ENCODE measurements at regions not wholly inside any gene's neighbourhood (a gene's known extent, or its start where the extent isn't known, plus 50 kb on each side); places are given as distances from the start of the nearest gene placed in this dataset.

- no peak overlapping the region for H3K4me3 ChIP-seq (ENCODE audit: low read depth, low read length)
- peaks cover 87% of the 10 kb centered on the region for H3K9me3 ChIP-seq (ENCODE audit: control insufficient read depth, insufficient read depth, low read depth, low read length)
- no peak overlapping the region for H3K9ac ChIP-seq (ENCODE audit: low read length)
- no peaks in the 10 kb centered on the region for H3K36me3 ChIP-seq (ENCODE audit: control insufficient read depth, insufficient read depth, low read length)
- H3K4me1 ChIP-seq (ENCODE audit: control insufficient read depth, insufficient read depth, low read length) = no peaks in the 10 kb centered on the region
- H3K27me3 ChIP-seq (ENCODE audit: control insufficient read depth, insufficient read depth, low read length) = no peaks in the 10 kb centered on the region; the same call in 1 of the 2 replicates
- H3K27ac ChIP-seq (ENCODE audit: low read depth, low read length) = no peak overlapping the region
These were observed 2282.1 kb downstream of the TP53TG3F start for GRCh38 chr16:35741546-35741945.

GRCh38 chr16:35743101-35743692 lies 2283.8 kb downstream of the TP53TG3F start:
- peaks cover 90% of the 10 kb centered on the region for H3K9me3 ChIP-seq (ENCODE audit: control insufficient read depth, insufficient read depth, low read depth, low read length)
- H3K4me3 ChIP-seq (ENCODE audit: low read depth, low read length) = no peak overlapping the region
- H3K27ac ChIP-seq (ENCODE audit: low read depth, low read length) = no peak overlapping the region
- no peaks in the 10 kb centered on the region for H3K4me1 ChIP-seq (ENCODE audit: control insufficient read depth, insufficient read depth, low read length)
- no peaks in the 10 kb centered on the region for H3K27me3 ChIP-seq (ENCODE audit: control insufficient read depth, insufficient read depth, low read length)
- H3K36me3 ChIP-seq (ENCODE audit: control insufficient read depth, insufficient read depth, low read length) = no peaks in the 10 kb centered on the region
- H3K9ac ChIP-seq (ENCODE audit: low read length) = no peak overlapping the region

- no peaks in the 10 kb centered on the region for H3K4me1 ChIP-seq (ENCODE audit: control insufficient read depth, insufficient read depth, low read length)
- no peak overlapping the region for H3K27ac ChIP-seq (ENCODE audit: low read depth, low read length)
- no peaks in the 10 kb centered on the region for H3K36me3 ChIP-seq (ENCODE audit: control insufficient read depth, insufficient read depth, low read length)
- no peaks in the 10 kb centered on the region for H3K27me3 ChIP-seq (ENCODE audit: control insufficient read depth, insufficient read depth, low read length)
- H3K9ac ChIP-seq (ENCODE audit: low read length) = no peak overlapping the region
- H3K9me3 ChIP-seq (ENCODE audit: control insufficient read depth, insufficient read depth, low read depth, low read length) = peaks cover 91% of the 10 kb centered on the region
- H3K4me3 ChIP-seq (ENCODE audit: low read depth, low read length) = no peak overlapping the region
These were observed 2284.7 kb downstream of the TP53TG3F start for GRCh38 chr16:35744084-35744483.

- Histone ChIP-seq H3K9ac (ENCODE audit: low read length) (no peak overlapping the region), H3K9me3 (ENCODE audit: control insufficient read depth, insufficient read depth, low read depth, low read length) (peaks cover 93% of the 10 kb centered on the region), H3K4me1 (ENCODE audit: control insufficient read depth, insufficient read depth, low read length) (no peaks in the 10 kb centered on the region), H3K36me3 (ENCODE audit: control insufficient read depth, insufficient read depth, low read length) (no peaks in the 10 kb centered on the region), H3K27ac (ENCODE audit: low read depth, low read length) (no peak overlapping the region), H3K27me3 (ENCODE audit: control insufficient read depth, insufficient read depth, low read length) (no peaks in the 10 kb centered on the region), H3K4me3 (ENCODE audit: low read depth, low read length) (no peak overlapping the region)
These were observed 2285.3 kb downstream of the TP53TG3F start for GRCh38 chr16:35744726-35745125.

GRCh38 chr16:35745191-35745590 lies 2285.8 kb downstream of the TP53TG3F start:
- Histone ChIP-seq H3K9ac (ENCODE audit: low read length) (no peak overlapping the region), H3K27me3 (ENCODE audit: control insufficient read depth, insufficient read depth, low read length) (no peaks in the 10 kb centered on the region), H3K27ac (ENCODE audit: low read depth, low read length) (no peak overlapping the region), H3K9me3 (ENCODE audit: control insufficient read depth, insufficient read depth, low read depth, low read length) (peaks cover 92% of the 10 kb centered on the region), H3K36me3 (ENCODE audit: control insufficient read depth, insufficient read depth, low read length) (no peaks in the 10 kb centered on the region), H3K4me3 (ENCODE audit: low read depth, low read length) (no peak overlapping the region), H3K4me1 (ENCODE audit: control insufficient read depth, insufficient read depth, low read length) (no peaks in the 10 kb centered on the region)

- Histone ChIP-seq H3K36me3 (ENCODE audit: control insufficient read depth, insufficient read depth, low read length) (no peaks in the 10 kb centered on the region), H3K9me3 (ENCODE audit: control insufficient read depth, insufficient read depth, low read depth, low read length) (peaks cover 92% of the 10 kb centered on the region), H3K27me3 (ENCODE audit: control insufficient read depth, insufficient read depth, low read length) (no peaks in the 10 kb centered on the region)
These were observed 2286.4 kb downstream of the TP53TG3F start for GRCh38 chr16:35745821-35746248.

GRCh38 chr16:35746281-35746962 lies 2287.0 kb downstream of the TP53TG3F start:
- H3K9me3 ChIP-seq (ENCODE audit: control insufficient read depth, insufficient read depth, low read depth, low read length) = peaks cover 91% of the 10 kb centered on the region
- no peaks in the 10 kb centered on the region for H3K4me1 ChIP-seq (ENCODE audit: control insufficient read depth, insufficient read depth, low read length)
- H3K27me3 ChIP-seq (ENCODE audit: control insufficient read depth, insufficient read depth, low read length) = no peaks in the 10 kb centered on the region
- no peak overlapping the region for H3K27ac ChIP-seq (ENCODE audit: low read depth, low read length)
- H3K9ac ChIP-seq (ENCODE audit: low read length) = no peak overlapping the region
- H3K4me3 ChIP-seq (ENCODE audit: low read depth, low read length) = no peak overlapping the region
- H3K36me3 ChIP-seq (ENCODE audit: control insufficient read depth, insufficient read depth, low read length) = no peaks in the 10 kb centered on the region

More at GRCh38 chr16:35745821-35746248, 2286.4 kb downstream of the TP53TG3F start:
- H3K4me3 ChIP-seq (ENCODE audit: low read depth, low read length) = no peak overlapping the region
- H3K9ac ChIP-seq (ENCODE audit: low read length) = no peak overlapping the region
- H3K4me1 ChIP-seq (ENCODE audit: control insufficient read depth, insufficient read depth, low read length) = no peaks in the 10 kb centered on the region
- no peak overlapping the region for H3K27ac ChIP-seq (ENCODE audit: low read depth, low read length)

GRCh38 chr16:35746963-35747657 lies 2287.7 kb downstream of the TP53TG3F start:
- Histone ChIP-seq H3K9ac (ENCODE audit: low read length) (no peak overlapping the region), H3K4me1 (ENCODE audit: control insufficient read depth, insufficient read depth, low read length) (no peaks in the 10 kb centered on the region), H3K27ac (ENCODE audit: low read depth, low read length) (no peak overlapping the region), H3K27me3 (ENCODE audit: control insufficient read depth, insufficient read depth, low read length) (no peaks in the 10 kb centered on the region), H3K4me3 (ENCODE audit: low read depth, low read length) (no peak overlapping the region), H3K9me3 (ENCODE audit: control insufficient read depth, insufficient read depth, low read depth, low read length) (peaks cover 91% of the 10 kb centered on the region), H3K36me3 (ENCODE audit: control insufficient read depth, insufficient read depth, low read length) (no peaks in the 10 kb centered on the region)

- Histone ChIP-seq H3K4me1 (ENCODE audit: control insufficient read depth, insufficient read depth, low read length) (no peaks in the 10 kb centered on the region), H3K36me3 (ENCODE audit: control insufficient read depth, insufficient read depth, low read length) (no peaks in the 10 kb centered on the region), H3K27me3 (ENCODE audit: control insufficient read depth, insufficient read depth, low read length) (no peaks in the 10 kb centered on the region), H3K4me3 (ENCODE audit: low read depth, low read length) (no peak overlapping the region), H3K27ac (ENCODE audit: low read depth, low read length) (no peak overlapping the region), H3K9me3 (ENCODE audit: control insufficient read depth, insufficient read depth, low read depth, low read length) (peaks cover 92% of the 10 kb centered on the region), H3K9ac (ENCODE audit: low read length) (no peak overlapping the region)
These were observed 2288.4 kb downstream of the TP53TG3F start for GRCh38 chr16:35747658-35748455.

GRCh38 chr16:35748621-35749252 lies 2289.3 kb downstream of the TP53TG3F start:
- Histone ChIP-seq H3K4me1 (ENCODE audit: control insufficient read depth, insufficient read depth, low read length) (no peaks in the 10 kb centered on the region), H3K9me3 (ENCODE audit: control insufficient read depth, insufficient read depth, low read depth, low read length) (peaks cover 92% of the 10 kb centered on the region), H3K9ac (ENCODE audit: low read length) (no peak overlapping the region), H3K36me3 (ENCODE audit: control insufficient read depth, insufficient read depth, low read length) (no peaks in the 10 kb centered on the region), H3K27ac (ENCODE audit: low read depth, low read length) (no peak overlapping the region), H3K27me3 (ENCODE audit: control insufficient read depth, insufficient read depth, low read length) (no peaks in the 10 kb centered on the region), H3K4me3 (ENCODE audit: low read depth, low read length) (no peak overlapping the region)

All from HUES6 (cell line).